ENCODE measurements at regions not wholly inside any gene's neighbourhood (a gene's known extent, or its start where the extent isn't known, plus 50 kb on each side); places are given as distances from the start of the nearest gene placed in this dataset.

DNA sequence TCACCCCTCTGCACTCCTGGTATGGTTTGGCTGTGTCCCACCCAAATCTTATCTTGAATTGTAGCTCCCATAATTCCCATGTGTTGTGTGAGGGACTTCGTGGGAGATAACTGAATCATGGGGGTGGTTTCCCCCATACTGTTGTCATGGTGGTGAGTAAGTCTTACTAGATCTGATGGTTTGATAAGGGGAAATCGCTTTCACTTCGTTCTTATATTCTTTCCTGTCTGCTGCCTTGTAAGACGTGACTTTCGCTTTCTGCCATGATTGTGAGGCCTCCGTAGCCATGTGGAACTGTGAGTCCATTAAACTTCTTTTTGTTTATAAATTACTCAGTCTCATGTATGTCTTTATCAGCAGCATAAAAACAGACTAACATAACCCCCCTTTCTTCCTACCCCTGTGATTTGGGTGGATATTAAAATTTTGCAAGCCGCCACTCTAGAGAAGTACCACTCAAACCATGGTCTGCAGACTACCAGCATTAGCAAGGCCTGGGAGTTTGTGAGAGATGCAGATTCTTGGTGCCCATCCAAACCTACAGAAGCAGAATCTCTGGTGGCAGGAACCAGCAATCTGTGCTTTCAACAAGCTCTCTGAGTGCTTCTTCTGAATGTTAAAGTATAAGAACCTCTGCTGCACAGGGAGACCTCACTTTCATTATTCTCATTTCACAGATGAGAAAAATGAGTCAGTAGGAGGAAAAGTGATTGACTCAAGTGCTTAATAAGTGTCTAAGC lies 999.5 kb upstream of the EEF2KMT start:
- Mint-ChIP-seq H3K36me3 (ENCODE audit: low read depth) (0 out of 2 replicates have a peak, but pooled peaks cover 2% of the 10 kb centered on the region), H3K27me3 (ENCODE audit: insufficient read depth) (no peaks in the 10 kb centered on the region; the same call in 1 of the 2 replicates), H3K27ac (no peak overlapping the region), H3K9me3 (peaks cover 36% of the 10 kb centered on the region), H3K4me3 (no peak overlapping the region), H3K4me1 (ENCODE audit: low read depth) (no peaks in the 10 kb centered on the region; the same call in 1 of the 2 replicates)
- TF ChIP-seq, protein P1, sequence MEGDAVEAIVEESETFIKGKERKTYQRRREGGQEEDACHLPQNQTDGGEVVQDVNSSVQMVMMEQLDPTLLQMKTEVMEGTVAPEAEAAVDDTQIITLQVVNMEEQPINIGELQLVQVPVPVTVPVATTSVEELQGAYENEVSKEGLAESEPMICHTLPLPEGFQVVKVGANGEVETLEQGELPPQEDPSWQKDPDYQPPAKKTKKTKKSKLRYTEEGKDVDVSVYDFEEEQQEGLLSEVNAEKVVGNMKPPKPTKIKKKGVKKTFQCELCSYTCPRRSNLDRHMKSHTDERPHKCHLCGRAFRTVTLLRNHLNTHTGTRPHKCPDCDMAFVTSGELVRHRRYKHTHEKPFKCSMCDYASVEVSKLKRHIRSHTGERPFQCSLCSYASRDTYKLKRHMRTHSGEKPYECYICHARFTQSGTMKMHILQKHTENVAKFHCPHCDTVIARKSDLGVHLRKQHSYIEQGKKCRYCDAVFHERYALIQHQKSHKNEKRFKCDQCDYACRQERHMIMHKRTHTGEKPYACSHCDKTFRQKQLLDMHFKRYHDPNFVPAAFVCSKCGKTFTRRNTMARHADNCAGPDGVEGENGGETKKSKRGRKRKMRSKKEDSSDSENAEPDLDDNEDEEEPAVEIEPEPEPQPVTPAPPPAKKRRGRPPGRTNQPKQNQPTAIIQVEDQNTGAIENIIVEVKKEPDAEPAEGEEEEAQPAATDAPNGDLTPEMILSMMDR (IDR thresholded peaks at IDR 0.05) = no peak
- no peak for DNase-seq

DNA sequence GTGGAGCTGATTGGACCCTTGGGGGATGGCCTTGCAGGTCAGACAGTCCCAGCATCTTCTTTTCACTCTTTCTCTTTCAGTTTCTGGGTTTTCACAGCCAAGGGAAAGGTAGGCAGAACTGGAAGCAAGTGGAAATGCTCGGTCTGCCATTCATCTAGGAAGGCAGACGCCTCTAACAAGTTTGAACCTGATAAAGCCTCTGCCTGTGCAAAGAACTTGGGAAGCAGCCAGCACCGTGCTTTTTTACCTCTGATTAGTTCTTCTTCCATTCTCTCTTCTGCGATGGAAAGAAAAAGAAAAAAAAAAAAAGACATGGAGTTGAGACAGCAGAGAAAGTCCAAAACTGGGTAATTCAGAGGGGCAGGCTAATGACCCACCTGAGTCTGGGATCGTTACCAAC lies 997.8 kb upstream of the EEF2KMT start:
- Mint-ChIP-seq H3K36me3 (ENCODE audit: low read depth) (peaks cover 4% of the 10 kb centered on the region; the same call in 1 of the 2 replicates), H3K9me3 (peaks cover 37% of the 10 kb centered on the region), H3K4me3 (no peak overlapping the region), H3K27me3 (ENCODE audit: insufficient read depth) (peaks cover 3% of the 10 kb centered on the region; the same call in 1 of the 2 replicates), H3K4me1 (ENCODE audit: low read depth) (no peaks in the 10 kb centered on the region; the same call in 1 of the 2 replicates), H3K27ac (no peak overlapping the region)
- TF ChIP-seq, protein P1 (IDR thresholded peaks at IDR 0.05) = no peak
- DNase-seq = no peak

DNA sequence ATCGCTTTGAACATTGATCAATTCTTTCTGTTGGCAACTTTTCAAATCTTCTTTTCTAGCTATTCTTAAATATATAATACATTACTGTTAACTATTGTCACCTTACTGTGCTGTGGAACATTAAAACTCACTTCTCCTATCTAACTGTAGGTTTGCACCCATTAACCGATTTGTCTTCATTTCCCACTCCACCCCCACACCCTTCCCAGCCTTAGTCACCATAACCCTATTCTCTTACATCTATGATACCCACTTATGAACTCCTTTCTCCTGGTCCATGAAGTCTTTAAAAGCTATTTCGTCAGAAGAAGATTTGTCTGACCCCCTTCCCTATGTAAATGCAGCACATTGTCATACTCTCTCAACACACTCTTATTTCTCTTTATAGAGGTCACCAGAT lies 993.4 kb upstream of the EEF2KMT start:
- peaks cover 4% of the 10 kb centered on the region; the same call in 1 of the 2 replicates for H3K36me3 Mint-ChIP-seq (ENCODE audit: low read depth)
- DNase-seq = no peak
- H3K27ac Mint-ChIP-seq = no peak overlapping the region
- H3K27me3 Mint-ChIP-seq (ENCODE audit: insufficient read depth) = peaks cover 3% of the 10 kb centered on the region; the same call in 1 of the 2 replicates
- TF ChIP-seq, protein P1 (IDR thresholded peaks at IDR 0.05) = no peak
- no peak overlapping the region for H3K4me3 Mint-ChIP-seq
- peaks cover 46% of the 10 kb centered on the region for H3K9me3 Mint-ChIP-seq
- no peaks in the 10 kb centered on the region for H3K4me1 Mint-ChIP-seq (ENCODE audit: low read depth)

DNA sequence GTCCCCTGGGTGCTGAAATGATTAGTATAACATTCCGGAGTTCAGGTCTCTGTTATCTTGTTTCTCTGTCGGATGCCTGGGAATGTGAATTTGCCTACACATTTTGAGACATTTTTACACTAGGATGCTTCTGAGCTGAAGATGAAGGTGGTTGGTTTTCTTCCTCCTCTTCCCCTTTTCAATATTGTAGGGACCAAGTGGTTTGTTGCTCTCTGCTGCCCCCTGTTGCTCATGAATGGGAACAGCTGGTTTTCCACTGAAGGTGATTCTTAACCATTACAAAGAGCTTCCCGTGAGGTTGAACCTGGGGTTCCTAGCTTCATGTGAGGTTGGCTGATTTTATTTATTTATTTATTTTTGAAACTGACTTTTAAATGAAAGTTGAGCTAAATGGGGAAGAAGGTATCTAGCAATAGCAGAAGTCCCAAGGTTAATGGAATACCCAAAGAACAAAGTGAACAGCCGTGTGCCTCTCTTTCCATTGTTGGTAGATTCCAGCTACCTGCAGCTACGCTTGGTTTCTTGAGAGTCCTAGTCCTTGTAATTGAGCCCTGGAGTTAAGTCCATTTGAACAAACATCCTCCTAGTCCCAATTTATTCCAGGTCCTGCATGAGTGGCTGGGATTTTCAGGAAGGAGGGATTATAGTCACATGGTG lies 983.9 kb upstream of the EEF2KMT start:
- Mint-ChIP-seq H3K4me1 (ENCODE audit: low read depth) (no peaks in the 10 kb centered on the region), H3K36me3 (ENCODE audit: low read depth) (no peaks in the 10 kb centered on the region), H3K27me3 (ENCODE audit: insufficient read depth) (no peaks in the 10 kb centered on the region), H3K4me3 (no peak overlapping the region), H3K27ac (no peak overlapping the region), H3K9me3 (peaks cover 35% of the 10 kb centered on the region)
- DNase-seq = no peak
- TF ChIP-seq, protein P1 (IDR thresholded peaks at IDR 0.05) = peak; percentile 77

DNA sequence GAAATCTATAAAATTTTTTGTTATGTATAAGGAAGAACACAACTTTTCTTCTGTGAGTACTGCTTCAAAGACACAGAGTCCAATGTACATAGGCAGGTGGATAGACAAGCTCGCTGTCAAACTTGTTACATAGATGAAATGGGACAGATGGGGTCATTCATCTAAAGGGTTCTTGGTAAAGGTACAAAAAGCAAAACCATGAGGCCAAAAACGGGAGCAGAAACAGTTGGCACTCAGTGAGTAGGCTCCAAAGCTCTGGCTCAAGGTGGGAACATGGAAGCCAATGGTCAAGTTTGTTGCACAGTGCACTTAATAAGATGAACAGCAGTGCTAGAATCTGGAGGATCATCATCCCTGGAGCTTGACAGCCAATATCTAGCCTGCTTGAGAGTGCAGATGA lies 979.0 kb upstream of the EEF2KMT start:
- H3K27ac Mint-ChIP-seq = no peak overlapping the region
- no peaks in the 10 kb centered on the region; the same call in 1 of the 2 replicates for H3K27me3 Mint-ChIP-seq (ENCODE audit: insufficient read depth)
- H3K4me1 Mint-ChIP-seq (ENCODE audit: low read depth) = no peaks in the 10 kb centered on the region
- DNase-seq = no peak
- H3K9me3 Mint-ChIP-seq = peaks cover 23% of the 10 kb centered on the region
- TF ChIP-seq, protein P1 (IDR thresholded peaks at IDR 0.05) = no peak
- no peak overlapping the region for H3K4me3 Mint-ChIP-seq
- no peaks in the 10 kb centered on the region for H3K36me3 Mint-ChIP-seq (ENCODE audit: low read depth)
